NCI-H1694 treated with DMSO at 0.1 percent for 48 hours (cell line): ENCODE measurements at regions not wholly inside any gene's neighbourhood (a gene's known extent, or its start where the extent isn't known, plus 50 kb on each side); places are given as distances from the start of the nearest gene placed in this dataset.

ENCODE experiments used
- DNase-seq: peaks from one replicate; lab custom pipeline; 2025; lab: John Stamatoyannopoulos, UW

DNA sequence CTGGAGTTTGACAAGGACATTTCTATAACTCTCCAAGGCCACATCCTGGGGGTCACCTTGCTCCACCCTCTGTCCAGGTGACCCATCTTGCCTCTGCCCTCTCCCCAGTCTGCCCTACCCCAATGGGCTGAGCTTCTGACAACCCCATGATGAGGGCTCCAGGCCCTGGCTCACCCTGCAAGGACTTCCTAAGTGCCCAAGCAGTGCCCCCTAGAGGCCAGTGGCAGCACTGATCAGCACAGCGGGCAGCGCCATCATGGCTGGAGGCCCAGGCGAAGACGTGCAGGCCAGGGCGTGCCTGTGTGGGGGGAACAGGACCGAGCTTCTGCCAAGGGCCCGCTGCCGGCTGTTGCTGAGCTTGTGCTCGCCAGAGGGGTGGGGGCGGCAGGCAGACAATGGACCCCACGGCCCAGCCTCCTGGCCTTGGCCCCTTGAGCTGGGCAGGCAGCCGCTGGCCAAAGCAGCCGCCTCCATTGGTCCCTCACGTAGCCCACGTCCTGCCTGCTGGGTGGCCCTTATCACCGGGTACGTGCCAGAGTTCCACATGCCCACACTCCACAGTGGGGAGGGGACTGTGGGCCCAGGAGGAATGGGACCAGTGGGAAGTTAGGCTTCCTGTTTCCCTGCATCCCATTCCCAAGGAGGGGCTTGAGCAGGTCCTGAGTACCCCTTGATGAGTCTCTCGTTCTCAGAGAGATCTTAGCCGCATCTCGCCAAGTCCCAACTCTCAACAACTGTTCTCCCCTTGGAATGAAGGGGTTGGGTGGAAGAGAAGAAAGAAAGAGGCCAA lies 64.3 kb downstream of the MRPL14 start:
- no peak for DNase-seq

DNA sequence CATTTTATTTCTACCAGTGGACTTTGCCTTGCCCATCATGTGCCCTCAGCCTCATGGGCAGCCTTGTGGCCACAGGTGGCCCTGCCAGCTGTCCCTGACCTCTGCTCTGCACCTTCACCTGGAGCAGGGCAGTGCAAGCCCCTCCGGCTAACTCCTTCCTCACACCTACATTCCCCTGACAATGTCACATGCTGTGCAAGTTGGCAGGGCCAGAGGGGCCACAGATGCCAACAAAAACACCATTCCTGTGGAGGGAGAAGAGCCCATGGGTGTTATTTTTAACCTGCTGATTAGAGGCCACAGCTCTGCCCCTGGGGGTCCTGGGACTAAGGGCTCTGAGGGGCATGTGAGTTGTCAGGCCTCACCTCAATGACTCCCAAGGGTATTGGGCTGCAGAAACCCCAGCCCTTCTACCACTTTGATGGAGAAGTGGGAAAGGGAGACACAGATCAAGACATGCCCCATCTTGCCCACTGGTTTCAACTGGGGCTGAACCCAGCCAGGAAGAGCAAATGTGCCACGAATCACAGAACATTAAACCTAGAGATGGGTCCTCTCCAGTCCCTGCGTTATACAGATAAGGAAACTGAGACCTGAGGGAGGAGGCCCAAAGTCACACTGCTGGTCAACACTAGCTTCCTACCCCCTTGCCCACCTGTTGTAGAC lies 65.0 kb downstream of the MRPL14 start:
- DNase-seq: no peak

DNA sequence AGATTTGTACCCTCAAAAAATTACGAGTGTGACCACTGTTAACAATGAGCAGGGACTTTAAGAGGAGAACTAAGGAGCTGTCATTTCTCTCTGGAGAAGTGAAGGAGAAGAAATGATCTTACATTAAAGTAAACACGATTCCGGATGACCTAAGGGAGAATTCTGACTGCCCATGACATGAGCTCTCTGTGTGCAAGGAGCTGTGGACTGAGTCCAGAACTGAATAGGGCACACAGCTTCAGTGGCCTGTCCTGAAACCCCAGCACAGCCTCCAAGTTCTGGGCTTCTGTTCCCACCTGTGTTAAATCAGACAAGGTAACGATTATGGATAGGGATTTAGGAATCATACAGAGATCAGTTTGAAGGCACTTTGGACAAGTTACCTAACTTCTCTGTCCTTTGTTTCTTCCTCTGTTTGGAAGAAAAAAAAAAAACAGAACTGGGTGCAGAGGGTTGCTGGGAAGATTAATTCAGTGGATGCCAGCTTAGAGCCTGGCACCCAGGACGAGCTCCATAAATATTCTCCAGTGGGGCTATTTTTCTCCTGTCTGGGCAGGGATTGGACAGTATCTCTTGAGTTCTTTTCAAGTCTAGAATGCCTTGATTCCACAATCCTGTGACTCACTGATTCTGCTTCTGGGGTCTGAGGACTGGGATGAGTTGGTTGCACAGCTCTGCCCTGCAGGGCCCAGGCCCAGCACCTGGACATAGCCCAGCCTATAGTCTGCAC lies 65.7 kb downstream of the MRPL14 start:
- no peak for DNase-seq

DNA sequence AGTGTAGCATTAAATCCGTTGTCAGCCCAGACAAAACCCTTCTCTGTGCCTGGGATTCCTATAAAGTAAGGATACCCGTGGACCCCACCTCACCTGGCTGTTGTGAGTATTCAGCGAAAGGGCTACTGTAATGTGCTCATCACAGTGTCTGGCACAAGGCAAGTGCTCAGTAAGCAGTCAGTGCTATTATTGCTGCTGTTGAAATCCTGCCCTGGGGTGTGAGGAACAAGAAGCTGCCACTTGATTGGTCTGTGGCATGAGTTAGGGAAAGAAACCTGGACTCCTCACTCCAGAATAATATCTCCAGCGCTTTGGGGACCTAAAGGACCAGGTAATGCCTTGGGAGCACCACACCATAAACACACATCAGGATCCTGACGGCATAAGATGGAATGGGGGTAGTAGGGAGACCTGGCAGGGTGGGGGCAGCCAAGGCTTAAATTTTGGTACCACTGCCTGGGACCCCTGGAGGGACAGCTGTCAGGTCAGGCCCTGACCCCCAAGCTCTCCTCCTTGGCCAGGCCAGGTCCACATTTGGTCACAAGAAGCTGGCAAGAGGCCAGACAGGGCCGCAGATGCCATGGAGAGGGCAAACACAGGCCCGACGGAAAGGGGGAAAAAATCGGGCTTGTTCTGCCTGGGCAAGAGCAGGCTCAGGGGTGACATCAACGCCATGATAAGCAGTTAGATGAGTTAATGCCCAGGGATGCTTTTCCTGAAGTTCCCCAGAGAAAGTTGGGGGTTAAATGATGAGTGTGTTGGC lies 66.5 kb downstream of the MRPL14 start:
- no peak for DNase-seq

DNA sequence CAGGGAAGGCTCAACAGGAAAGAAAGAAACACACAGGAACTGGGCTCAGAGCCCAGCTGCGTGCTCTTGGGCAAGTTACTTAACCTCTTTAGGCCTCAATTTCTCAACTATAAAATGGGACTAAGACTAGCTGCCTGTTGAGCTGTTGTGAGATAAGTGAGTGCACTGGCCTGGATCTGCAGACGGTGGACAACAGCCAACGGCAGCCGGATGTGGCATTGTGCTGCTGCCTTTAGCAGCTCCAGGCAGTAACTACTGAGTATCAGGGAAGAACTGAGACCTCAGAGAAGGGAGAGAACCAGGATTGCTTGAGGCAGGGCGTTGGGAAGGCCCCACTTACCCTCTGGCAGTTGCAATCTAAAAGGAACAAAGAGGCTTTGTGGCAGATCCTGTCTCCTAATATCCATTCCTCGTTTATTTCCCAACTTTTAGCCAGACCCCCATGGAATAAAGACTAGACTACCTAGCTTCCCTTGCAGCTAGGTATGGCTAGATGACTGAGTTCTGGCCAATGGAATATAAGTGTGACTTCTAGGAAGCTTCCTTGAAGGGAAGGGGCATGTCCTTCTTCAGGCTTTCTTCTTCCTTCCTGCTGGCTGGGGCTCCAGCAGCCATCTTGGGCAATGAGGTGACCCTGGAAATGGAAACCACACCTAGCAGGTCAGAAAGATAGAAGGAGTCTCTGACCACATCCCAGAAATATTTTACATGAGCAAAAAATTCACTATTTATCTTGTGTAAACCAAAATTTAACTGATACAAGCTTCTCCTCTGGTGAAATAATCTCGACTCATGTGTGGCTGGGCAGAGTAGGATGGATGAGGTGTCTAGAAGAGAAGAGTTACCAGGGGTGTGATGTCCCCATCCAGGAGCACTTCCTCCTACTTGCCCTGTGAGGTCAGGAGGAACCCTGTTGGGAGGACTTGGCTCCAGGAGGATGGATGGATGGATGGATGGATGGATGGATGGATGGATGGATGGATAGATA lies 67.6 kb downstream of the MRPL14 start:
- no peak for DNase-seq

DNA sequence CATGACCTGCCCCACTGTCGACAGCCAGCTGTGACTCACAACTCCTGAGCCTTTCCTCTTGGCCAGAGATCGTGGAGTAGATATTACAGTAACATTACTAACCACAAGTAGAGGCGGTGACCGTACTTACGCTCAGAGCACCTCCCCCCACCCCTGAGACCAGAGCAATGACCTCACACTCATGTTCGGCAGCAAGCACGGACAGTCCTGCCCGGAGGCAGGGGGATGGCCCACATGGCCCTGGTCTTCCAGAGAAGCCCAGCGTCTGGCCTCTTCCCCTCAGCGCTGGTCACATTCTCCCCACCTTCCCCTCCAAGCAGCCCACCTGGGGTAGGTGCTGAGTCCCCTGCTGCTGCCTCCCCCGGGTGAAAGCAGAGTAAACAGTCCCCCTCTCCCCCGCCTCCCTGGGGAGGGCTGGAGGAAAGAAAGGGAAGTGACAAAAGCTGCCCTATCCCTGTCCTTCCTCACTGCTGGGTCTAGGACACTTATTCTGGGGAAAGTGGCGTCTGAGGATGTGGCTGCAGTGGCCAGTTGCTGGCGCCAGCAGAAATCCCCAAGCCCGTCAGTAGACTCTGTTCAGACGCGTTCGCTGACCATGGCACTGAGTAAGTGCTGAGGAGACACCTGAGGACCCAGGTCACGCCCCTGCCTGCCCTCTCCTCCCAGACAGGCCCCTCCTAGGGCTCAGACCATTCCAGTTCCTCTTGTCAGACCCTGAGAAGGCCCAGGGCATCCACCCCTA lies 68.5 kb downstream of the MRPL14 start:
- DNase-seq: no peak

DNA sequence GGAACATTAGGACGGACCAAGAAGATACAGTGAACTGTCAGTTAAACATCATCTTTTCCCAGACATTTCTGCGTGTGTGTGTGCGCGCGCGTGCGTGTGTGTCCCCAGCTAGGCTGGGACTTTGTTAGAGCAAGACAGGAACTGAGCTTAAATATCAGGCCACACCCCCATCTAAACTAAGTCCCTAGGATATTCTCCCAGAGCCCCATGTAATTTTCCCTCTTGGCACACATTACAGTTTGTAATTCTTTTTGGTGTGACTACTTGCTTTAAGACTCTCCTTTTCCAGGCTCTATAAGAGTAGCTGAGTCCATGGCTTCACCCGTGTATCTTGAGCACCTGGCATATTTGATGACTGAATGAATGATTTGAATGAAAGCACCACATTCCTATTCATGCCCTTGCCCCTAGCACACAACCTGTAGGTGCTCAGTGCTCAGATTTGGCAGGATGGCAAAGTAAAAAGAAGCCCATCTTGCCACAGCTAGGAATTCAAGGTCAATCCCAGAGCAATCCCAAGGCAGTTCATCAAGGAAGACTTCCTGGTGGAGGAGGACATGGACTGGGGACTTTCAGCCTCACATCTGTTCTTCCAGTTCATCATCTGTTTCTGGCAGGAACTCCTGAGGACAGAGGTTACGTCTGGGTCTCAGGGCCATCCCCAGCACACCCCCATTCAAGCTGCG lies 69.2 kb downstream of the MRPL14 start:
- no peak for DNase-seq

DNA sequence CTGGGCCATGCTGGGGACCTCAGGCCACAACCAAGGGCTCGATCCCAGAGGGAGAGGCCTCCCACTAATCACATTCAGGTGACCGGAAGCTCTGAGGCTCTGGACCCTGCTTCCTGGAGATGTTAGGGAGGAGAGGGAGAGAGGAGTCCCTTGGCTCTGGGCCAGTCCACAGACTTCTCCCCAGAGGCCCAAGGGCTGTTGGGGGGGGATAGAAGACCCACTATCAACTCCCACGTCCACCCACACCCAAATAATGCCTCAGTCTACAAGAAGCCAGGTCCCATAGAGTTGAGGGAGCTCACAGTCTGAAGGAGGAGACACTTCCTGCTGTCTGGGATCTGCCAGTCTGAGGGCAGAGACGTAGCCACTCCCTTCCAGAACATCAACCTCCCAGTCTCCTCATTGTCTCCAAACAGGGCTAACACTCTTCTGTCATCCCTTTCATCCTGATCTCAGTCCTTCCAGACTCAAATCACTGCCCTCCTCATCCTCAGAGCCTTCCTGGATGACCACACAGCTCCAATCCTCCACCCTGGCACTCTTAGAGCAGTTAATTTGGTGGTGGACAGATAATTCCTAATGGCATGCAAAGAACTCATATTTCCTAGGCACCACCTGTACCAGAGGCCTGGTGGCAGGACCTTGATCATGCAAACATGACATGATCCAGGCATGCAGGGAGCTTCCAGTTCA lies 69.9 kb downstream of the MRPL14 start:
- DNase-seq: no peak

DNA sequence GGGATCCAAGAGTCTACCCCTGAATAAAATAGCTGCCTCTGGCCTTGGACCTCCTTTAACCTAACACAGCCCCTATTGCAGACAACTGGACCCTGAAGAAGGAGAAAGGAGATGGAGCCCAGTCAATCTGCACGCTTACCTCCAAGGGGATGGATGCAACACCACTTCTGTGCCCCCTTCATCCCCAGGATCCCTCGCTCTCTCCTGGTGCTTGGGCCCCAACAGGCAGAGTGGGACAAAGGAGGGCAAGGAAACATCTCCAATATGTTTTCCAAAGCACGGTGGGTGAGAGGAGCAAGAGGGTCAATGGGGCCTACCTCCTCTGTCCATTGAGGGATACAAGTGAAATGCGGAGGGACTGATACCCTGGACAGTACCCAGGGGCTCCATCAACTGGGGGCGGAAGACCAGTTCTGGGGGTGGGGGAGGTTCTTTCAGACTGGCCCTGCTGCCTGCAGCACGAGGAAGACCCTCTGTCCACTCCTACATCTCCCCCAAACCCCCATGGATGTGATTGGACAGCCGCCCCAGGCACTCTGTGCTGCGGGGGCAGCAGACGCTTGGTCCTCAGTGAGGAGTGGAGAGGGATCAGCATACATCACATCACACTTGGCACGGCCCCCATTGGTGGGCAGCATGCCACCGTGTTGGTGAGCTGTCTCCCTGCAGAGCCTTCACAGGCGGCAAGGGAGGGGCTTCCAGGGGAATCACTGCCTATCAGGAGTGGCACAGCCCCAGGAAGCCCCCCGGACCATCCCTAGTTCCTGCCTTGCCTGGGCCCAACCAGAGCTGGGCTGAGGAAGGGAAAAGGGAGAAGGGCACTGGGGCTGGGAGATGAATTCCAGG lies 70.6 kb downstream of the MRPL14 start:
- DNase-seq: no peak

DNA sequence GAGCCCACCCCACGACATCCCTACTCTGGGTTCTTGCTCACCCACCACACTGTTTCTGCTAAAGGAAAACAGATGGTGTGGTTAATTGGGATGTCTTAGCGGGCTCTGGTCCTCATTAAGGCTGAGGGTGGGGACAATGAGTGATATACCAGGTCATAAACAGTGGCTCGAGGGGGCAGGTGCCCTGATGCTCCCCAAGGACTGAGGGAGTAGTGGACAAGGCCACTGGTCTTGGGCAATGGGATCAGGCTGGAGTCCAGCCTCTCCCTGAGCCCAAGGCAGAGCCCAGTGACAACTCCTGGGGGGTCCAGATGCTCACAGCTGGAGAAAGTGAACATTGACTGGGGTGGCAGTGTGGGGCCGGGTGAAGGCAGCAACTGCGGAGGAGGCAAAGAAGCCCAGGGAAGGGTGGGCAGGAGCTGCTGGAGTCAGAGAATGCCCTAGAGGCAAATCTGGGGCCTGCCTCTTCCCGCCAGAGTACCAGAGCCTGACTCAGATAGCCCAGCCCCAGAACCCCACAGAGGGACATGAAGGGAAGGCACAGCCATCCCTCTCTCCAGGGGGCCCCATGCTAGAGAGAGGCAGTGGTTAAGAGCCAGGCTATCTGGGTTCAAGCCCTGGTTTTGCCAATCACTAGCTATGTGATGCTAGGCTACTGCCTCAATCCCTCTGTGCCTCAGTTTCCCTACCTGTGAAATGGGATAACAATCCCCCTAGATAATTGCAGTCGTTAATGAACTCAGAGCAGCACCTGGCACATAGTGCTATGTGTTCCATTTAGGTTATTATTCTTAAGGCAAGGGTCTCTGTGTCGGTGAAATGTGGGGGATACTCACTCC lies 72.3 kb downstream of the MRPL14 start:
- no peak for DNase-seq

DNA sequence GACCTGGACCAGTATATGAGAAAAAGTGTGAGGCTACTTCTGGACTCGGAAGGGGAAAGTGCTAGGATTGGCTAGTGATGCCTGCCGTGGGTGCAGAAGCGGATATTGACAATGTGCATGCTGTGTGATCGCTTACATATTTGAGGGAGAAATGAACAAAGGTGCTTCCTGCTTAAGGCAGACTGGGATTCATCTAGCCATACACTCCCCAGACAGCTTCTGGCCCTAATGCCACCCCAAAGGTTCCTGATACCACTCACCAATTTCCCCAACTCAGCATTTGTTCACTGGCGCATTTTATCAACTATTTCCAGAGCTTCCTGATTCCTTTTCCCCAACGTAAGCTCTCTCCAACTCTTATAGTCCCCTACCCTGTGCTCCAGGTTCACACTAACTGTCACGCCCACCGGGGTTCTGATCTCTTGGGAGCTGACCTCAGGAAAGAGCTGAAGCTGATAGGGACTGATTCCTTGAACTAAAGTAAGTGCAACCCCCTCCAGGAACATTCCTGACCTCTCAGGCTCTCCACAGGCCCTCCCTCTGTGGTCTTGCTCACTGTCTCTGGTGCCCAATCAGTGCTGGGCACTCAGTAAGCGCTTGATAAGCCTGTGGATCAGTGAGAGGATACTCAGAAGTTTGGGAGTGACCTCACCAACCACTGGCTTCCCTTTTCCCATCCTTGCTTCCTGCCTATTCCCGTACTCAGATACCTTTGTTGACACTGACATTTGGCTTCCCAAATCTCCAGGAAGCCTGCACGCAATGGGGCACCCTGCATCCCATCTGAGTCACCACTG lies 73.3 kb downstream of the MRPL14 start:
- no peak for DNase-seq

DNA sequence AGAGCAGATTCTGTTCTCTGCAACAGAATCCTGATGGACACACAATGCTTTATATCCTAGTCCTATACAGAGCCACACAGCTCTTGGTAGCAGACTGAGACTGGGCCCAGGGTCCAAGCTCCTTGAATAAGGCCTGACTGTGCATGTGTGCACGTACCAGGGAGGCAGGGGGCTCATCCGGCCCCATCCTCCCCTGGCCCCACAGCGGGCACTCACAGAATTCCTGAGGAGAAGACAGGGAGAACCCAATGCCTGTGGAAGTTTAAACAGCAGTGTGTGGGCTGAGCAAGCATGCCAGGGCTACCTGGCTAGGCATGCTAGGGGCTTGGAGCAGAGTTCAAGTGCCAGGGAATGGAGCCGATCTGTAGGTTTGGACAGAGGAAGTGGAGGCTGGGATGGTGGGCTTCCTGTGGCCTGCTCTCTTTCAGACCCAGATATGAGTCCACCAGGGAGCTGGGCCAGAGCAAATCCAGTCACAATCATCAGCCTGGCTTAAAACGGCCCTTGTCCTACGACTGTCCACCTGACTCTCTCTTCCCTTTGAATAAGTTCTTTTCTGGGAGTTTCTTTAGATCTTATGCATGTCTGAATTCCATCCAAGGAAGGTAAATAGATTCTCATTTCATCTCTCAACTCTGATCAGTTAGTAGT lies 74.0 kb downstream of the MRPL14 start:
- DNase-seq: no peak

DNA sequence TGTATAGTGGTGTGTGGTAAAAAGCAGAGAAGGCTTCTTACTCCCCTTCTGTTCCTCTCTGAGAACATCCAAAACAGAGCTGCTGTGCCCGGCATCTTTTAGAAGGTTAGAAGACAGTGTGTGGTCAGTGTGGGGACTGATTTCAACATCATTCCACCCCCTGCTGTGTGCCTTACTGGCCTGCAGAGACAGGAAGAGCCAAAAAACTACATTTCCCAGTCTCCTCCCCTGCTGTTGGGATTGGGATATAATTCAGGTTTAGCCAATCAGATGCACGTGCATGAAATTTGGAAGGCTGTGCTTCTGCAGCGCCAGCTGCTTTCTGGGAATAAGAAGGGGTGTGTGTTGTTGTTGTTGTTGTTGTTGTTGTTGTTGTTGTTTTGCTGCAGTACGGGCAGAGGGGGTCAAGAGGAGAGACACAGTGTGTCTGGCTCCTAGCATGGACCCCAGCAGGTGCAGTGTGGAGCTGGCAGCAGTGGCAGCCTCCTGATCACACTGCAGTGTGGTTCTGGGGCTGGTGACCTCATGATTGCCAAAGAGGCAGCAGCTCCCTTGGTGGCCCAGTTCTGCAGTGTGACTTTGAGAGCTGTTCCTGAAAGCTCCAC lies 74.7 kb downstream of the MRPL14 start:
- DNase-seq: no peak

DNA sequence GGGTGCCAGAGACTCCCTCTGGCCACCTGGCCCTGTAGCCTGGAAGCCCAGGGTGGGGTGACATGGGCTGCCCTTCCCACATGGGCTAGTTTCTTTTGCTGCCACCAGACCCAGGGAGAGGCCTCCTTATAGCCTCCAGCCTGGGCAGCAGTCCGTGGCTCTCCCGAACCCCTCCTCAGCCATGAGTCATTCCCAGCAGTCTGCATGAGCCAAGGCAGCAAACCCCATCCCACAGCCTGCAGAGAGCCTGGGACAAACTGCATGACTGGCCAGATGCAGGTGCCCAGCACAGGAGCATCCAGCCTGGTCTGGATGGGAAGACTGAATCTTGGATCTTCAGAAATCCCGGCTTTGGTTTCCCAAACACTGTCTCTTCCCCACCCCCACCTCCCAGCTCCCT lies 75.7 kb downstream of the MRPL14 start:
- no peak for DNase-seq

DNA sequence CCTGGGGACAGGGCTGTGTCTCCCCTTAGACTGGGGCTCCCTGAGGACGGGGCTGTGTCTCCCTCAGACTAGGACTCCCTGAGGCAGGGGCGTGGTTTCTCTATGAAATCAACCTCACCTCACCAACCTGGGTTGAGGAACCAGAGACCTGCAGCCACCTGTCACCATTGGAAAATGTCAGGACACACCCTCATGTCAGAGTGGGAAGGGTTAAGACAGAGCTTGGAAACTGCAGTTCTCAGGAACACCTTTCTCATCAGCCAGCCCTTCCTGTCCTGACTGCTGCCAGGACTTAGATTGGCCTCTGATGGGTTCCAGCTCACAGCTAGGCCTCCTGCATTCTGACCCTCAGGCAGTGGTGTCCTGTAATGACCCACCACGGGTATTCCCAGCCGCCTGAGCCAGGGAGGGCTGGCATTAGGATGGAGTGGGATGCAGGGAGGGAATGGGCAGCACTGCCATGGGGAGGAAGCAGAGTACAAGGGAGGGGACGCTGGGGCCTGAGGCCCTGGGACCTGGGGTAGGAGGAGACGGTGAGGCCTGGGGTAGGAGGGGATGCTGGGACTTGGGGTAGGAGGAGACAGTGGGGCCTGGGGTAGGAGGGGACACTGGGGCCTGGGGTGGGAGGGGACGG lies 76.3 kb downstream of the MRPL14 start:
- no peak for DNase-seq
